Kidney epithelial cell (primary cell): ENCODE measurements at regions not wholly inside any gene's neighbourhood (a gene's known extent, or its start where the extent isn't known, plus 50 kb on each side); places are given as distances from the start of the nearest gene placed in this dataset.

ENCODE experiments used
- DNase-seq: peaks from one replicate; pipeline ENCODE4 v3.0.0-alpha.2; 2010; ENCODE audit warnings: low read depth
- H3K27me3 ChIP-seq: 2 replicates; pipeline ENCODE4 v1.6.0; 2011; ENCODE audit warnings: low read length; ENCODE audit not compliant: control insufficient read depth, insufficient read depth
- H3K36me3 ChIP-seq: 2 replicates; pipeline ENCODE4 v1.5.1; 2011; ENCODE audit warnings: low read length; ENCODE audit not compliant: control insufficient read depth, insufficient read depth
- H3K4me3 ChIP-seq: 2 replicates; pipeline ENCODE4 v1.5.1; 2011; ENCODE audit warnings: low read depth, mild to moderate bottlenecking, control low read depth, low read length
- TF ChIP-seq, protein P1 (sequence below): IDR thresholded peaks from 2 replicates; pipeline ENCODE4 v1.5.1; 2011; ENCODE audit warnings: mild to moderate bottlenecking, moderate library complexity, low read length, control low read depth, inconsistent platforms; ENCODE audit not compliant: insufficient read depth, poor library complexity, severe bottlenecking

GRCh38 chr21:35232545-35233176 is 183.6 kb upstream of the RUNX1 start:
- H3K27me3 ChIP-seq = no peaks in the 10 kb centered on the region
- DNase-seq = peak; percentile 93
- H3K4me3 ChIP-seq = no peak overlapping the region
- TF ChIP-seq, protein P1, sequence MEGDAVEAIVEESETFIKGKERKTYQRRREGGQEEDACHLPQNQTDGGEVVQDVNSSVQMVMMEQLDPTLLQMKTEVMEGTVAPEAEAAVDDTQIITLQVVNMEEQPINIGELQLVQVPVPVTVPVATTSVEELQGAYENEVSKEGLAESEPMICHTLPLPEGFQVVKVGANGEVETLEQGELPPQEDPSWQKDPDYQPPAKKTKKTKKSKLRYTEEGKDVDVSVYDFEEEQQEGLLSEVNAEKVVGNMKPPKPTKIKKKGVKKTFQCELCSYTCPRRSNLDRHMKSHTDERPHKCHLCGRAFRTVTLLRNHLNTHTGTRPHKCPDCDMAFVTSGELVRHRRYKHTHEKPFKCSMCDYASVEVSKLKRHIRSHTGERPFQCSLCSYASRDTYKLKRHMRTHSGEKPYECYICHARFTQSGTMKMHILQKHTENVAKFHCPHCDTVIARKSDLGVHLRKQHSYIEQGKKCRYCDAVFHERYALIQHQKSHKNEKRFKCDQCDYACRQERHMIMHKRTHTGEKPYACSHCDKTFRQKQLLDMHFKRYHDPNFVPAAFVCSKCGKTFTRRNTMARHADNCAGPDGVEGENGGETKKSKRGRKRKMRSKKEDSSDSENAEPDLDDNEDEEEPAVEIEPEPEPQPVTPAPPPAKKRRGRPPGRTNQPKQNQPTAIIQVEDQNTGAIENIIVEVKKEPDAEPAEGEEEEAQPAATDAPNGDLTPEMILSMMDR = no peak
- no peaks in the 10 kb centered on the region for H3K36me3 ChIP-seq

DNA sequence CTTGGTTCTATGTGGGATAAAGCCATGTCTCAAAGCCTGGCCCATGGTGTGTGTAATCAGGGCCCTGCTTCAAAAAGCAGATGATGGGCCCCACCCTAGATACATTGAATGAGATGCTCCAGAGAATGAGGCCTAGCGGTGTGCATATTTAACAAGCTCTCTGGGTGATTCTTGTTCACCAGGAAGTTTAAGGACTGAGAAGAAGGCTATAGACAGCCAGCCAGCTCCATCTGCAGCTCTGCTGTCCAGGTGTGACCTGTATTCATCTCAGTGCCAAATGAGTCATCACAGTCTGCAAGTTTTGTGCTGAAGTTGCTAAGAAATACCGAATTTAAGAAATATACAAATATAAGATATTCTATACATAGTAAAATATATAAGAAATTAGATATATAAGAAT is 182.0 kb upstream of the RUNX1 start:
- no peak for DNase-seq
- H3K4me3 ChIP-seq = no peak overlapping the region
- no peaks in the 10 kb centered on the region for H3K36me3 ChIP-seq
- TF ChIP-seq, protein P1 = no peak
- H3K27me3 ChIP-seq = no peaks in the 10 kb centered on the region

- Histone ChIP-seq H3K36me3 (no peaks in the 10 kb centered on the region), H3K27me3 (no peaks in the 10 kb centered on the region), H3K4me3 (no peak overlapping the region)
- TF ChIP-seq, protein P1 = no peak
- no peak for DNase-seq
Observed at GRCh38 chr21:35229290-35229689, 180.2 kb upstream of the RUNX1 start.

DNA sequence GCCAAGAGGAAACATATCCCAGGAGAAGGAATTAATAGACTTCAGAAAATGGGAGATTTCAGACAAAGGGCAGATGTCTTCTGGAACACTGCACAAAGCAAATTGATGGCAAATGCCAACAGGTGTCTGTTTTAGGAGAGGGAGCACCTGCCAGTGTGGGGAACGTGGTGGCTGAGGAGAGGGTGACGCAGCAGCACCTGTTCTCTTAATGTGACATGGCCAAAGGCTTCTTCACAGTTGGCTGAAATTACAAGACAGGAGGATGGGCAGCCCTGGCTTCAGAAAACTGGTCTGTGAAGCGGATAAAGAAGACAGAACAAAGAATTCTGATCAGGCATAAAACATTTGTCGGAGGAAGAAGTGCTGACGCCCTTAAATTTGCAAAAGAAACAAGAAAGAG is 178.7 kb upstream of the RUNX1 start:
- Histone ChIP-seq H3K4me3 (no peak overlapping the region), H3K36me3 (no peaks in the 10 kb centered on the region), H3K27me3 (no peaks in the 10 kb centered on the region)
- DNase-seq = no peak
- TF ChIP-seq, protein P1 = no peak

- Histone ChIP-seq H3K36me3 (no peaks in the 10 kb centered on the region), H3K27me3 (no peaks in the 10 kb centered on the region), H3K4me3 (no peak overlapping the region)
- TF ChIP-seq, protein P1 = no peak
- DNase-seq = no peak
Observed at GRCh38 chr21:35226968-35227744, 178.1 kb upstream of the RUNX1 start.

DNA sequence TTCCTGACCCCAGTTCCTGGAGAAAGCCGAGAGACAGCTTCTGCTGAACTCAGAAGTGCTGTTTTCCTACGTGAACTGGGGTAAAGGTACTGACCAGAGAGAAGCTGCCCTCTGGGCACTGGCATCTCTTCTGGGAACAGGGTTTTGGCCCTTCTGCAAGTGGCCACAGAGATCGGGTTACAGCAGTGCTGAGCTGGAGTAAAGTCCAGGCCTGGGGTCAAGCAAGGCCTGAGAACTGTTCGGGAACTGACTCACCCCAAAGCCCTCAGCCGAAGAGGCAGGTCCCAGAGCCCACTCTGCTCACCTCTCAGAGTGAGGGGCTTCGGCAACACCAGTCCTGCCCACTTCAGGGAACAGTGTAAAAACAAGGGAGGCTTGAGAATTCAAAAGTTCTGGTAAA is 177.2 kb upstream of the RUNX1 start:
- TF ChIP-seq, protein P1 = no peak
- H3K27me3 ChIP-seq = no peaks in the 10 kb centered on the region
- DNase-seq = no peak

More for the DNA sequence above, 177.2 kb upstream of the RUNX1 start:
- Histone ChIP-seq H3K36me3 (no peaks in the 10 kb centered on the region), H3K4me3 (no peak overlapping the region)
